ENCODE measurements at regions not wholly inside any gene's neighbourhood (a gene's known extent, or its start where the extent isn't known, plus 50 kb on each side); places are given as distances from the start of the nearest gene placed in this dataset.
"Not testable (repeated sequence)": the region's sequence is repeated elsewhere in the genome, so short reads cannot be mapped to it uniquely, and the experiment has no call there.

DNA sequence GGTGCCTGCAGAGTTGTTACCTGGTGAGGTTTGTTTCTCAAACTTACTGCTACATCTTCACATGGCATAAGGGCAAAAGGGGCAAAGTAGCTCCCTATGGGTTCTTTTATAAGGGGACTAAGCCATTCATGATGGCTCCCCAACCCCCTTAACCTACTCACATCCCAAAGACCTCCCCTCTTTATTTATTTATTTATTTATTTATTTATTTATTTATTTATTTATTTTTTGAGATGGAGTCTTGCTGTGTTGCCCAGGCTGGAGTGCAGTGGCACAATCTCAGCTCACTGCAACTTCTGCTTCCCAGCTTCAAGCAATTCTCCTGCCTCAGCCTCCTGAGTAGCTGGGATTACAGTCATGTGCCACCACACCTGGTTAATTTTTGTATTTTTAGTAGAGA, 1065.7 kb upstream of the DEFB115 start:
- not testable (repeated sequence) for H3K4me3 Mint-ChIP-seq; H3K23me2 ChIP-seq (ENCODE audit: insufficient read length, low read depth, low read length, poor library complexity, severe bottlenecking); DNase-seq; H2BK20ac ChIP-seq (ENCODE audit: low read depth, low read length, poor library complexity, severe bottlenecking); H3T11ph ChIP-seq (ENCODE audit: low read length); H3K79me1 ChIP-seq (ENCODE audit: insufficient read depth, low read depth, low read length, poor library complexity, severe bottlenecking); H3K4me2 ChIP-seq (ENCODE audit: insufficient read depth, insufficient read length, low read length); H4K5ac ChIP-seq (ENCODE audit: insufficient read length, low read depth, low read length); H3K4me1 Mint-ChIP-seq; H4K20me1 ChIP-seq (ENCODE audit: control insufficient read depth, insufficient read depth, insufficient read length); H2BK120ac ChIP-seq (ENCODE audit: low read depth, low read length, poor library complexity, severe bottlenecking); H3K36me3 Mint-ChIP-seq (ENCODE audit: insufficient read depth in 1 of 3, low read depth in 3 of 3); H3K27ac Mint-ChIP-seq; H3K27me3 Mint-ChIP-seq (ENCODE audit: low read depth); H2BK12ac ChIP-seq (ENCODE audit: insufficient read length, low read depth, low read length); H3K56ac ChIP-seq (ENCODE audit: insufficient read length, low read depth, low read length); H3K27me3 ChIP-seq (ENCODE audit: insufficient read depth, low read length); H3K9ac ChIP-seq (ENCODE audit: extremely low read depth, insufficient read length, low read length); H2BK15ac ChIP-seq (ENCODE audit: low read depth, low read length); H3K18ac ChIP-seq (ENCODE audit: insufficient read length, low read depth, low read length); H3K23ac ChIP-seq (ENCODE audit: insufficient read length, low read depth, low read length); H4K91ac ChIP-seq (ENCODE audit: insufficient read length, low read depth, low read length); H2BK5ac ChIP-seq (ENCODE audit: insufficient read length, low read length); H3K9me3 ChIP-seq (ENCODE audit: control insufficient read depth, low read depth, low read length); H3K14ac ChIP-seq (ENCODE audit: insufficient read depth, low read length); H2AK5ac ChIP-seq (ENCODE audit: insufficient read length, low read length); H2AFZ ChIP-seq (ENCODE audit: low read length); H3K4ac ChIP-seq (ENCODE audit: low read depth, low read length); H3K27ac ChIP-seq (ENCODE audit: insufficient read length, low read depth, low read length); H3K4me1 ChIP-seq (ENCODE audit: insufficient read depth, low read length); H3K79me2 ChIP-seq (ENCODE audit: insufficient read depth, low read length); H4K8ac ChIP-seq (replicated peaks; ENCODE audit: insufficient read length, low read depth, low read length)
- H3K9me3 Mint-ChIP-seq = peaks cover 38 to 44% of the 10 kb centered on the region in 2 experiments

DNA sequence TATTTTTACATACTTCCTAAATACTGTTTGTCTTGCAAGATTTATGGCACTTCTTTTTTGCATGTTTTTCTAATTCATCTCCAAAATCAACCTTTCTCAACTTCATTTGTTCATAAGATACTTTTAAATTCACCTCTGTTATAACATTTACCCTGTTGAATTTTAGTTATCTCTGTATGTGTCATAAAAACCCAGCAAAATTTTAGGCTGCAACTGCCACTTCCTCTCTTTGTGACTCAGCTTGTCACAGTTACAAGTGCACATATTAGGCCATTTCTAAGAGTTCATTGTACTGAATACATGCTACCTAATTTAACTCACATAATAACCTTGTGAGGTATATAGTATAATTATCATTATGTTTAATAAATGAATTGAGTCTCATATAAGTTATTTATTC, 1023.0 kb upstream of the DEFB115 start:
- H2BK15ac ChIP-seq (ENCODE audit: low read depth, low read length); H3K23ac ChIP-seq (ENCODE audit: insufficient read length, low read depth, low read length); H2AFZ ChIP-seq (ENCODE audit: low read length); H3K27ac Mint-ChIP-seq; H2AK5ac ChIP-seq (ENCODE audit: insufficient read length, low read length); H3K27me3 ChIP-seq (ENCODE audit: insufficient read depth, low read length); H4K8ac ChIP-seq (replicated peaks; ENCODE audit: insufficient read length, low read depth, low read length); H3K56ac ChIP-seq (ENCODE audit: insufficient read length, low read depth, low read length); H3K79me2 ChIP-seq (ENCODE audit: insufficient read depth, low read length); H3K27me3 Mint-ChIP-seq (ENCODE audit: low read depth); H3K4me1 Mint-ChIP-seq; H3K23me2 ChIP-seq (ENCODE audit: insufficient read length, low read depth, low read length, poor library complexity, severe bottlenecking); DNase-seq; H3K9me3 ChIP-seq (ENCODE audit: control insufficient read depth, low read depth, low read length); H3K9ac ChIP-seq (ENCODE audit: extremely low read depth, insufficient read length, low read length); H3K4me1 ChIP-seq (ENCODE audit: insufficient read depth, low read length); H4K20me1 ChIP-seq (ENCODE audit: control insufficient read depth, insufficient read depth, insufficient read length); H4K5ac ChIP-seq (ENCODE audit: insufficient read length, low read depth, low read length); H3K79me1 ChIP-seq (ENCODE audit: insufficient read depth, low read depth, low read length, poor library complexity, severe bottlenecking); H3K14ac ChIP-seq (ENCODE audit: insufficient read depth, low read length); H2BK20ac ChIP-seq (ENCODE audit: low read depth, low read length, poor library complexity, severe bottlenecking); H2BK12ac ChIP-seq (ENCODE audit: insufficient read length, low read depth, low read length); H3T11ph ChIP-seq (ENCODE audit: low read length); H3K27ac ChIP-seq (ENCODE audit: insufficient read length, low read depth, low read length); H3K4me2 ChIP-seq (ENCODE audit: insufficient read depth, insufficient read length, low read length); H3K36me3 Mint-ChIP-seq (ENCODE audit: insufficient read depth in 1 of 3, low read depth in 3 of 3); H3K4me3 Mint-ChIP-seq; H3K18ac ChIP-seq (ENCODE audit: insufficient read length, low read depth, low read length); H2BK120ac ChIP-seq (ENCODE audit: low read depth, low read length, poor library complexity, severe bottlenecking); H3K4ac ChIP-seq (ENCODE audit: low read depth, low read length); H4K91ac ChIP-seq (ENCODE audit: insufficient read length, low read depth, low read length); H2BK5ac ChIP-seq (ENCODE audit: insufficient read length, low read length): not testable (repeated sequence)
- peaks cover 18 to 20% of the 10 kb centered on the region in 2 experiments; a peak in 4 of 5 replicates for H3K9me3 Mint-ChIP-seq

DNA sequence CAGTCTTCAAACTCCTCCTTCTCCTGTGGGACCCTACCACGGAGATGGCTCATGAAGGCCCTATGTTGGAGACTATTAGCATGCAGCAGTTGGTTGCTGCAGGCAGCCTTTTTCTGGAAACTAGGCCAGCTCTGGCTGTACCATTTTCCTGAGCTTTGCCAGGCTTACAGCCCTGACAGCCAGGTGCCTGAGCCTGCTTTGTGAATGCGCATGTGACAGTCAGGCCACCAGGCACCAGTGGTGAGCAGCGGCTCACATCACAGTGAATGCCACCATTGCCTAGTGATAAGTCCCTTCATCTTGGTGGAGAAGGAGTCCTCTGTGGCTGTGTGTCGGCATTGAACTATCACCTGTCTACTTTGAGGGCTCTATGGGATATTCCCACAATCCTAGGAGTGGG, 982.4 kb upstream of the DEFB115 start:
- not testable (repeated sequence) for H3K79me2 ChIP-seq (ENCODE audit: insufficient read depth, low read length); H3K9ac ChIP-seq (ENCODE audit: extremely low read depth, insufficient read length, low read length); H2BK15ac ChIP-seq (ENCODE audit: low read depth, low read length); H3K27ac Mint-ChIP-seq; H3K27ac ChIP-seq (ENCODE audit: insufficient read length, low read depth, low read length); H3K27me3 ChIP-seq (ENCODE audit: insufficient read depth, low read length); H3K4me2 ChIP-seq (ENCODE audit: insufficient read depth, insufficient read length, low read length); H3K23ac ChIP-seq (ENCODE audit: insufficient read length, low read depth, low read length); H4K20me1 ChIP-seq (ENCODE audit: control insufficient read depth, insufficient read depth, insufficient read length); H3K56ac ChIP-seq (ENCODE audit: insufficient read length, low read depth, low read length); H3K14ac ChIP-seq (ENCODE audit: insufficient read depth, low read length); H3K4ac ChIP-seq (ENCODE audit: low read depth, low read length); H2BK12ac ChIP-seq (ENCODE audit: insufficient read length, low read depth, low read length); H2BK5ac ChIP-seq (ENCODE audit: insufficient read length, low read length); H3K4me3 Mint-ChIP-seq; H3K23me2 ChIP-seq (ENCODE audit: insufficient read length, low read depth, low read length, poor library complexity, severe bottlenecking); H2AK5ac ChIP-seq (ENCODE audit: insufficient read length, low read length); H3K27me3 Mint-ChIP-seq (ENCODE audit: low read depth); H3T11ph ChIP-seq (ENCODE audit: low read length); H2BK20ac ChIP-seq (ENCODE audit: low read depth, low read length, poor library complexity, severe bottlenecking); H3K79me1 ChIP-seq (ENCODE audit: insufficient read depth, low read depth, low read length, poor library complexity, severe bottlenecking); H3K18ac ChIP-seq (ENCODE audit: insufficient read length, low read depth, low read length); H3K4me1 ChIP-seq (ENCODE audit: insufficient read depth, low read length); H4K5ac ChIP-seq (ENCODE audit: insufficient read length, low read depth, low read length); H3K4me1 Mint-ChIP-seq; H2BK120ac ChIP-seq (ENCODE audit: low read depth, low read length, poor library complexity, severe bottlenecking); H2AFZ ChIP-seq (ENCODE audit: low read length); DNase-seq; H4K8ac ChIP-seq (replicated peaks; ENCODE audit: insufficient read length, low read depth, low read length); H4K91ac ChIP-seq (ENCODE audit: insufficient read length, low read depth, low read length)
- peaks cover 13% of the 10 kb centered on the region for H3K9me3 ChIP-seq (ENCODE audit: control insufficient read depth, low read depth, low read length)
- no CpG with 5 or more reads among the region's 4 CpGs for WGBS (ENCODE audit: extremely low coverage, insufficient read length, low lambda C conversion rate)
- Mint-ChIP-seq H3K9me3 (peaks cover 62 to 67% of the 10 kb centered on the region in 2 experiments), H3K36me3 (ENCODE audit: insufficient read depth in 1 of 3, low read depth in 3 of 3) (peaks cover 5 to 12% (median 11%) of the 10 kb centered on the region in 3 experiments; a peak in 6 of 7 replicates)
